H9 (cell line): ENCODE measurements at regions not wholly inside any gene's neighbourhood (a gene's known extent, or its start where the extent isn't known, plus 50 kb on each side); places are given as distances from the start of the nearest gene placed in this dataset.

Experiments
- DNase-seq: peaks from one replicate; pipeline ENCODE4 v3.0.0-alpha.2; 2017
- H2AFZ ChIP-seq: one replicate; pipeline ENCODE4 v1.6.1; 2013; ENCODE audit warnings: mild to moderate bottlenecking, low read length, control low read depth, moderate library complexity
- H2AK5ac ChIP-seq: 2 replicates; pipeline ENCODE4 v1.6.1; 2013; ENCODE audit warnings: low read length, control low read depth, mixed read lengths; ENCODE audit not compliant: insufficient read length
- H2BK120ac ChIP-seq: one replicate; pipeline ENCODE4 v1.6.1; 2013; ENCODE audit warnings: low read depth, mild to moderate bottlenecking, low read length, control low read depth, inconsistent platforms; ENCODE audit not compliant: poor library complexity, severe bottlenecking
- H2BK12ac ChIP-seq: 2 replicates; pipeline ENCODE4 v1.6.1; 2013; ENCODE audit warnings: low read length, control low read depth, mixed read lengths, low read depth; ENCODE audit not compliant: insufficient read length
- H2BK15ac ChIP-seq: 2 replicates; pipeline ENCODE4 v1.6.1; 2013; ENCODE audit warnings: low read depth, low read length, control low read depth
- H2BK20ac ChIP-seq: one replicate; pipeline ENCODE4 v1.6.1; 2013; ENCODE audit warnings: low read depth, mild to moderate bottlenecking, low read length, control low read depth, inconsistent platforms; ENCODE audit not compliant: poor library complexity, severe bottlenecking
- H2BK5ac ChIP-seq: 2 replicates; pipeline ENCODE4 v1.6.1; 2013; ENCODE audit warnings: low read length, control low read depth, mixed read lengths; ENCODE audit not compliant: insufficient read length
- H3K14ac ChIP-seq: 2 replicates; pipeline ENCODE4 v1.6.1; 2013; ENCODE audit warnings: low read length, control low read depth; ENCODE audit not compliant: insufficient read depth
- H3K18ac ChIP-seq: 2 replicates; pipeline ENCODE4 v1.6.1; 2013; ENCODE audit warnings: low read depth, mild to moderate bottlenecking, mixed read lengths, low read length, control low read depth; ENCODE audit not compliant: insufficient read length
- H3K23ac ChIP-seq: 2 replicates; pipeline ENCODE4 v1.6.1; 2013; ENCODE audit warnings: low read length, control low read depth, mixed read lengths, low read depth; ENCODE audit not compliant: insufficient read length
- H3K23me2 ChIP-seq: 2 replicates; pipeline ENCODE4 v1.6.1; 2013; ENCODE audit warnings: low read depth, mild to moderate bottlenecking, mixed read lengths, low read length, control low read depth; ENCODE audit not compliant: insufficient read length, poor library complexity, severe bottlenecking
- H3K27ac ChIP-seq: 2 replicates; pipeline ENCODE4 v1.5.1; 2013; ENCODE audit warnings: low read length, control low read depth, mixed read lengths, low read depth; ENCODE audit not compliant: insufficient read length
- H3K27me3 ChIP-seq: 2 replicates; pipeline ENCODE4 v1.6.1; 2013; ENCODE audit warnings: low read length, control low read depth, inconsistent platforms; ENCODE audit not compliant: insufficient read depth
- H3K4ac ChIP-seq: 2 replicates; pipeline ENCODE4 v1.6.1; 2013; ENCODE audit warnings: low read depth, mild to moderate bottlenecking, control low read depth, inconsistent platforms, low read length, moderate library complexity
- H3K4me1 ChIP-seq: 2 replicates; pipeline ENCODE4 v1.6.1; 2013; ENCODE audit warnings: low read length, control low read depth, inconsistent platforms; ENCODE audit not compliant: insufficient read depth
- H3K4me2 ChIP-seq: 2 replicates; pipeline ENCODE4 v1.6.1; 2013; ENCODE audit warnings: low read length, control low read depth, mixed read lengths; ENCODE audit not compliant: insufficient read length, insufficient read depth
- H3K56ac ChIP-seq: 2 replicates; pipeline ENCODE4 v1.6.1; 2013; ENCODE audit warnings: low read depth, mild to moderate bottlenecking, mixed read lengths, low read length, control low read depth; ENCODE audit not compliant: insufficient read length
- H3K79me1 ChIP-seq: 2 replicates; pipeline ENCODE4 v1.6.1; 2013; ENCODE audit warnings: low read depth, mild to moderate bottlenecking, moderate library complexity, low read length, control low read depth, inconsistent platforms; ENCODE audit not compliant: insufficient read depth, poor library complexity, severe bottlenecking
- H3K79me2 ChIP-seq: 2 replicates; pipeline ENCODE4 v1.6.1; 2013; ENCODE audit warnings: low read length, control low read depth, inconsistent platforms; ENCODE audit not compliant: insufficient read depth
- H3K9ac ChIP-seq: 2 replicates; pipeline ENCODE4 v1.6.1; 2013; ENCODE audit warnings: low read length, control low read depth, mixed read lengths; ENCODE audit not compliant: insufficient read length; ENCODE audit errors: extremely low read depth
- H3K9me3 ChIP-seq: one replicate; pipeline ENCODE4 v1.6.1; 2013; ENCODE audit warnings: low read depth, low read length, inconsistent platforms; ENCODE audit not compliant: control insufficient read depth
- H3T11ph ChIP-seq: one replicate; pipeline ENCODE4 v1.6.1; 2013; ENCODE audit warnings: mild to moderate bottlenecking, low read length, control low read depth, inconsistent platforms
- H4K20me1 ChIP-seq: one replicate; pipeline ENCODE4 v1.6.1; 2013; ENCODE audit not compliant: control insufficient read depth, insufficient read length, insufficient read depth
- H4K5ac ChIP-seq: 2 replicates; pipeline ENCODE4 v1.6.1; 2013; ENCODE audit warnings: low read depth, mild to moderate bottlenecking, mixed read lengths, low read length, control low read depth; ENCODE audit not compliant: insufficient read length
- H4K8ac ChIP-seq: replicated peaks from 2 replicates; pipeline ENCODE4 v1.6.1; 2013; ENCODE audit warnings: low read length, control low read depth, mixed read lengths, low read depth; ENCODE audit not compliant: insufficient read length
- H4K91ac ChIP-seq: 2 replicates; pipeline ENCODE4 v1.6.1; 2013; ENCODE audit warnings: low read depth, mild to moderate bottlenecking, moderate library complexity, mixed read lengths, low read length, control low read depth; ENCODE audit not compliant: insufficient read length
- H3K27ac Mint-ChIP-seq, 3 experiments: 2 replicates in 2 of 3; 3 replicates in 1 of 3; pipeline ENCODE4 v1.8.0; 2020 to 2021; ENCODE audit warnings: mixed read lengths in 3 of 3, mild to moderate bottlenecking in 1 of 3, moderate library complexity in 1 of 3
- H3K27me3 Mint-ChIP-seq: 2 replicates; pipeline ENCODE4 v1.8.0; 2021; ENCODE audit warnings: low read depth, mild to moderate bottlenecking, moderate library complexity, mixed read lengths
- H3K36me3 Mint-ChIP-seq, 3 experiments: 2 replicates in 2 of 3; 3 replicates in 1 of 3; pipeline ENCODE4 v1.8.0; 2020 to 2021; ENCODE audit warnings: low read depth in 3 of 3, mixed read lengths in 3 of 3; ENCODE audit not compliant: insufficient read depth in 1 of 3
- H3K4me1 Mint-ChIP-seq, 2 experiments: 2 replicates each; pipeline ENCODE4 v1.8.0; 2020; ENCODE audit warnings: mixed read lengths in 2 of 2
- H3K4me3 Mint-ChIP-seq, 2 experiments: 2 replicates in 1 of 2; 3 replicates in 1 of 2; pipeline ENCODE4 v1.8.0; 2020 to 2021; ENCODE audit warnings: mild to moderate bottlenecking in 2 of 2, mixed read lengths in 2 of 2, moderate library complexity in 1 of 2
- H3K9me3 Mint-ChIP-seq, 2 experiments: 2 replicates in 1 of 2; 3 replicates in 1 of 2; pipeline ENCODE4 v1.8.0; 2020; ENCODE audit warnings: mild to moderate bottlenecking in 2 of 2, mixed read lengths in 2 of 2, moderate library complexity in 1 of 2
- WGBS: extraction: QIAGEN DNeasy Blood & Tissue Kit; methylation state at CpG from one replicate; pipeline ENCODE4 v1.1.7; 2013; ENCODE audit warnings: missing lambda C conversion rate, low lambda C conversion rate, mixed read lengths; ENCODE audit not compliant: insufficient read length; ENCODE audit errors: extremely low coverage; 5-methylcytosine and 5-hydroxymethylcytosine counted together
- TF ChIP-seq, protein P1 (sequence below): fragments of 200-600 bp; sonication (generic); conservative IDR thresholded peaks from 3 replicates; pipeline ENCODE4 v1.8.0; 2021; ENCODE audit warnings: antibody characterized with exemption, mild to moderate bottlenecking

DNA sequence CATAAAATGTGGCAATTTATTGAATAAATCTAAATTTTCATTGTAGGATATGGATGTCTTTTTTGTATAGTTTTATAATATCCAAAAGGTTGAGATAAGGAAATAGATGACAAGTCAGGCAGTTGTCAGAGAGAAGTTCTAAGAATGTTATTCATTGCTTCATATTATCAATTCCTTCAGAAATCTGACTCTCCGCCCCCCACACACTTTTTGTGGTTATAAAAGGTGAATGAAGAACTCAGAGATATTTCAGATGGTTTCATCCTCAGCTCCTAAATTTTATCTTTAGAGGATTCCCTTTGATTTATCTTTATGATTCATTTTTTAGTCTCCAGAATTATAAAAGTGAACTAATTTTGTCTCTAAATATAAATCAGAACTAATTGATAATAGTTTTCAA is 136.1 kb upstream of the NOX3 start:
- Histone ChIP-seq H3K27me3 (no peaks in the 10 kb centered on the region), H3K9ac (no peak overlapping the region), H2BK15ac (no peak overlapping the region), H2BK20ac (no peak overlapping the region), H3K79me1 (no peaks in the 10 kb centered on the region), H3K79me2 (no peaks in the 10 kb centered on the region), H3K4ac (no peak overlapping the region), H3T11ph (no peak overlapping the region), H2BK12ac (no peak overlapping the region), H2BK5ac (no peak overlapping the region), H3K14ac (no peak overlapping the region), H3K23me2 (no peaks in the 10 kb centered on the region), H3K27ac (no peak overlapping the region), H4K20me1 (no peaks in the 10 kb centered on the region), H3K23ac (no peak overlapping the region), H4K8ac (no peak overlapping the region), H4K91ac (no peak overlapping the region), H3K4me2 (no peak overlapping the region), H3K18ac (no peak overlapping the region), H3K56ac (no peak overlapping the region), H3K9me3 (no peaks in the 10 kb centered on the region), H2AK5ac (no peak overlapping the region), H2BK120ac (no peak overlapping the region), H4K5ac (no peak overlapping the region), H2AFZ (no peak overlapping the region), H3K4me1 (no peaks in the 10 kb centered on the region)
- WGBS = no CpG with 5 or more reads among the region's 1 CpG
- Mint-ChIP-seq H3K4me3 (no peak overlapping the region), H3K4me1 (peaks cover under 1% of the 10 kb centered on the region in 2 experiments; a peak in 3 of 4 replicates), H3K9me3 (no peaks in the 10 kb centered on the region), H3K36me3 (no peaks in the 10 kb centered on the region; a peak in 1 of 7 replicates), H3K27ac (no peak overlapping the region), H3K27me3 (no peaks in the 10 kb centered on the region)
- no peak for DNase-seq
- TF ChIP-seq, protein P1, sequence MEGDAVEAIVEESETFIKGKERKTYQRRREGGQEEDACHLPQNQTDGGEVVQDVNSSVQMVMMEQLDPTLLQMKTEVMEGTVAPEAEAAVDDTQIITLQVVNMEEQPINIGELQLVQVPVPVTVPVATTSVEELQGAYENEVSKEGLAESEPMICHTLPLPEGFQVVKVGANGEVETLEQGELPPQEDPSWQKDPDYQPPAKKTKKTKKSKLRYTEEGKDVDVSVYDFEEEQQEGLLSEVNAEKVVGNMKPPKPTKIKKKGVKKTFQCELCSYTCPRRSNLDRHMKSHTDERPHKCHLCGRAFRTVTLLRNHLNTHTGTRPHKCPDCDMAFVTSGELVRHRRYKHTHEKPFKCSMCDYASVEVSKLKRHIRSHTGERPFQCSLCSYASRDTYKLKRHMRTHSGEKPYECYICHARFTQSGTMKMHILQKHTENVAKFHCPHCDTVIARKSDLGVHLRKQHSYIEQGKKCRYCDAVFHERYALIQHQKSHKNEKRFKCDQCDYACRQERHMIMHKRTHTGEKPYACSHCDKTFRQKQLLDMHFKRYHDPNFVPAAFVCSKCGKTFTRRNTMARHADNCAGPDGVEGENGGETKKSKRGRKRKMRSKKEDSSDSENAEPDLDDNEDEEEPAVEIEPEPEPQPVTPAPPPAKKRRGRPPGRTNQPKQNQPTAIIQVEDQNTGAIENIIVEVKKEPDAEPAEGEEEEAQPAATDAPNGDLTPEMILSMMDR = no peak
